ENCODE measurements at regions not wholly inside any gene's neighbourhood (a gene's known extent, or its start where the extent isn't known, plus 50 kb on each side); places are given as distances from the start of the nearest gene placed in this dataset.

DNA sequence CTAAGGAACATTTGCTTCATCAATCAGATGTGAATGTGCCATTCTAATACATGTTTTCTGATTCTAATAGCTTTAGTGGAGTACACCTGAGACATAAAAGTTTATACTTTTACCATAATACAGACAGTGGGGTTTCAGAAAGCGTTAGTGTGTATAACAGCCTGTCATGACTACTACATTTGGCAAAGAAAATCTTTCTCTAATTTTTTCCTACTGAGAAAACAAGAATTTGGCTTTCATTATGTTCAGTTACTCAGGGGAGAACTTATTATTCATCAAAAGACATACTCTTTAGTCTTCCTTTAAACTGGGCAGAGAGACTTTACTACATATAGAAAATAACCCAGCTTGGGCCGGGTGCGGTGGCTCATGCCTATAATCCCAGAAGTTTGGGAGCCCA lies 104.9 kb downstream of the PCDH18 start:
- no peak overlapping the region for H3K4me3 ChIP-seq (ENCODE audit: low read depth, low read length)
- DNase-seq (ENCODE audit: low read depth): no peak
- TF ChIP-seq, protein P1, sequence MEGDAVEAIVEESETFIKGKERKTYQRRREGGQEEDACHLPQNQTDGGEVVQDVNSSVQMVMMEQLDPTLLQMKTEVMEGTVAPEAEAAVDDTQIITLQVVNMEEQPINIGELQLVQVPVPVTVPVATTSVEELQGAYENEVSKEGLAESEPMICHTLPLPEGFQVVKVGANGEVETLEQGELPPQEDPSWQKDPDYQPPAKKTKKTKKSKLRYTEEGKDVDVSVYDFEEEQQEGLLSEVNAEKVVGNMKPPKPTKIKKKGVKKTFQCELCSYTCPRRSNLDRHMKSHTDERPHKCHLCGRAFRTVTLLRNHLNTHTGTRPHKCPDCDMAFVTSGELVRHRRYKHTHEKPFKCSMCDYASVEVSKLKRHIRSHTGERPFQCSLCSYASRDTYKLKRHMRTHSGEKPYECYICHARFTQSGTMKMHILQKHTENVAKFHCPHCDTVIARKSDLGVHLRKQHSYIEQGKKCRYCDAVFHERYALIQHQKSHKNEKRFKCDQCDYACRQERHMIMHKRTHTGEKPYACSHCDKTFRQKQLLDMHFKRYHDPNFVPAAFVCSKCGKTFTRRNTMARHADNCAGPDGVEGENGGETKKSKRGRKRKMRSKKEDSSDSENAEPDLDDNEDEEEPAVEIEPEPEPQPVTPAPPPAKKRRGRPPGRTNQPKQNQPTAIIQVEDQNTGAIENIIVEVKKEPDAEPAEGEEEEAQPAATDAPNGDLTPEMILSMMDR (IDR thresholded peaks at IDR 0.05; ENCODE audit: control insufficient read depth, extremely low read depth, insufficient read depth): no peak

GRCh38 chr4:137425281-137425680 lies 107.0 kb downstream of the PCDH18 start:
- TF ChIP-seq, protein P1 (IDR thresholded peaks at IDR 0.05; ENCODE audit: control insufficient read depth, extremely low read depth, insufficient read depth): no peak
- no peak for DNase-seq (ENCODE audit: low read depth)
- no peak overlapping the region for H3K4me3 ChIP-seq (ENCODE audit: low read depth, low read length)

DNA sequence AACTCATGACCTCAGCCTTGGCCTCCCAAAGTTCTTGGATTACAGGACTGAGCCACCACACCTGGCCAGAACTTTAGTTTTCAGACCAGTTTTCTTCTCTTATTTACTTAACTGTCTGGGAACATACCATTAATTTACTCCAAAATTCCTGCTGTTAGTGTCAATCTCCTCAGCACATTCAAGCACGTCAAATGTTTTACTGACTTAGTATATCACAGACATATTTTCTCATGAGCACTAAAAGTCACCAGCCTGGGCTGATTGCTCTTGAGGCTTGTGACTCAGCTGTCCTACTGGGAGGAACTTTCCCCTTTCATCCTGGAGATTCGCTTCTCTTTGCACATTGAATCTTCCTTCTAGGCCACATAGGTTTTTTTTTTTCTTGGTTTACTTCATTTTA lies 109.6 kb downstream of the PCDH18 start:
- TF ChIP-seq, protein P1 (IDR thresholded peaks at IDR 0.05; ENCODE audit: control insufficient read depth, extremely low read depth, insufficient read depth): no peak
- H3K4me3 ChIP-seq (ENCODE audit: low read depth, low read length): no peak overlapping the region
- DNase-seq (ENCODE audit: low read depth): no peak

- no peak overlapping the region for H3K4me3 ChIP-seq (ENCODE audit: low read depth, low read length)
- DNase-seq (ENCODE audit: low read depth): no peak
- TF ChIP-seq, protein P1 (IDR thresholded peaks at IDR 0.05; ENCODE audit: control insufficient read depth, extremely low read depth, insufficient read depth): no peak
Measured at GRCh38 chr4:137421796-137422195, 110.5 kb downstream of the PCDH18 start.

GRCh38 chr4:137420901-137421396 lies 111.3 kb downstream of the PCDH18 start:
- DNase-seq (ENCODE audit: low read depth): no peak
- no peak overlapping the region for H3K4me3 ChIP-seq (ENCODE audit: low read depth, low read length)
- TF ChIP-seq, protein P1 (IDR thresholded peaks at IDR 0.05; ENCODE audit: control insufficient read depth, extremely low read depth, insufficient read depth): no peak

GRCh38 chr4:137417676-137418075 lies 114.6 kb downstream of the PCDH18 start:
- TF ChIP-seq, protein P1 (IDR thresholded peaks at IDR 0.05; ENCODE audit: control insufficient read depth, extremely low read depth, insufficient read depth): no peak
- DNase-seq (ENCODE audit: low read depth): no peak
- no peak overlapping the region for H3K4me3 ChIP-seq (ENCODE audit: low read depth, low read length)

DNA sequence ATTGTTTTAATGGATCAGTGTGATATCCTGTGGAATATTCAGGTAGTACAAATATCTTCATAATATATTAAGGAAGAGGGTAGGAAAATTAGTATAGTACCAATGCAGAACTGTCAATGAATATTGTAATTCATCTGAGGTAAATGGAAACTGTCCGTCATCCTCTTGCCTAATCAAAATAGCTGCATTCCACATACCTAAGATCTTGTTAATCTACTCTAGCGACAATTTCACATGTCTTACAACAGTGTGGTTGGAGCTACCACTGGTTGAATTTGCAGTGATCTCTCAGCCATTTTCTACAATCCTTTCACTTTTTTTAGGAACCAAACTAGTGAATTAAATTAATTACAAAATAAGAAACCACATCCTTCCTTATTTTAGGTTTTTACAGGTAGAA lies 117.5 kb downstream of the PCDH18 start:
- no peak for DNase-seq (ENCODE audit: low read depth)
- TF ChIP-seq, protein P1 (IDR thresholded peaks at IDR 0.05; ENCODE audit: control insufficient read depth, extremely low read depth, insufficient read depth): no peak

More for the DNA sequence above, 117.5 kb downstream of the PCDH18 start:
- no peak overlapping the region for H3K4me3 ChIP-seq (ENCODE audit: low read depth, low read length)

Measured in LNCaP clone FGC (cell line).